Mucosa of stomach (tissue), 1 donor: ENCODE measurements at regions not wholly inside any gene's neighbourhood (a gene's known extent, or its start where the extent isn't known, plus 50 kb on each side); places are given as distances from the start of the nearest gene placed in this dataset.
"Not testable (repeated sequence)": the region's sequence is repeated elsewhere in the genome, so short reads cannot be mapped to it uniquely, and the experiment has no call there.

ENCODE experiments used
- H3K27me3 ChIP-seq: one replicate; pipeline ENCODE4 v1.7.0; 2013; ENCODE audit warnings: mild to moderate bottlenecking, low read length; ENCODE audit not compliant: control insufficient read depth, insufficient read depth
- H3K36me3 ChIP-seq: one replicate; pipeline ENCODE4 v1.7.0; 2013; ENCODE audit warnings: low read length; ENCODE audit not compliant: control insufficient read depth, insufficient read depth
- H3K4me1 ChIP-seq: one replicate; pipeline ENCODE4 v1.7.0; 2013; ENCODE audit warnings: mild to moderate bottlenecking, low read length; ENCODE audit not compliant: control insufficient read depth, insufficient read depth
- H3K4me3 ChIP-seq: one replicate; pipeline ENCODE4 v1.7.0; 2013; ENCODE audit warnings: low read length
- H3K9ac ChIP-seq: one replicate; pipeline ENCODE4 v1.7.0; 2013; ENCODE audit warnings: mild to moderate bottlenecking, low read length, moderate library complexity
- H3K9me3 ChIP-seq: one replicate; pipeline ENCODE4 v1.7.0; 2013; ENCODE audit warnings: mild to moderate bottlenecking, low read length, moderate library complexity; ENCODE audit not compliant: control insufficient read depth
- donor health status: Pancreatic carcinoma.

GRCh38 chr5:38624541-38624940, 68.1 kb upstream of the LIFR start:
- H3K27me3 ChIP-seq, H3K9me3 ChIP-seq, H3K4me1 ChIP-seq, H3K9ac ChIP-seq, H3K4me3 ChIP-seq, H3K36me3 ChIP-seq: not testable (repeated sequence)

GRCh38 chr5:38631376-38631775, 74.9 kb upstream of the LIFR start:
- H3K4me1 ChIP-seq, result peaks cover 14% of the 10 kb centered on the region
- H3K27me3 ChIP-seq, H3K4me3 ChIP-seq: not testable (repeated sequence)

GRCh38 chr5:38634568-38635369, 78.3 kb upstream of the LIFR start:
- Histone ChIP-seq H3K9ac (no peak overlapping the region), H3K4me1 (peaks cover 33% of the 10 kb centered on the region)

More at GRCh38 chr5:38631376-38631775, 74.9 kb upstream of the LIFR start:
- H3K9ac ChIP-seq, H3K36me3 ChIP-seq, H3K9me3 ChIP-seq: not testable (repeated sequence)

GRCh38 chr5:38636626-38637025, 80.2 kb upstream of the LIFR start:
- Histone ChIP-seq H3K4me1 (peaks cover 49% of the 10 kb centered on the region), H3K9ac (peak overlapping the region; percentile 11), H3K27me3 (no peaks in the 10 kb centered on the region), H3K36me3 (no peaks in the 10 kb centered on the region), H3K4me3 (no peak overlapping the region), H3K9me3 (peaks cover 5% of the 10 kb centered on the region)

More at GRCh38 chr5:38634568-38635369, 78.3 kb upstream of the LIFR start:
- no peaks in the 10 kb centered on the region for H3K27me3 ChIP-seq
- no peaks in the 10 kb centered on the region for H3K36me3 ChIP-seq
- H3K9me3 ChIP-seq, result peaks cover 5% of the 10 kb centered on the region
- H3K4me3 ChIP-seq, result no peak overlapping the region

GRCh38 chr5:38638656-38639055, 82.2 kb upstream of the LIFR start:
- Histone ChIP-seq H3K36me3 (no peaks in the 10 kb centered on the region), H3K27me3 (no peaks in the 10 kb centered on the region), H3K9ac (no peak overlapping the region), H3K9me3 (no peaks in the 10 kb centered on the region), H3K4me3 (no peak overlapping the region), H3K4me1 (peaks cover 49% of the 10 kb centered on the region)

GRCh38 chr5:38639377-38640358, 83.2 kb upstream of the LIFR start:
- H3K27me3 ChIP-seq, result no peaks in the 10 kb centered on the region

GRCh38 chr5:38641003-38641402, 84.6 kb upstream of the LIFR start:
- Histone ChIP-seq H3K4me1 (peaks cover 38% of the 10 kb centered on the region), H3K9ac (no peak overlapping the region)

More at GRCh38 chr5:38639377-38640358, 83.2 kb upstream of the LIFR start:
- no peak overlapping the region for H3K9ac ChIP-seq
- no peaks in the 10 kb centered on the region for H3K9me3 ChIP-seq
- H3K4me1 ChIP-seq, result peaks cover 49% of the 10 kb centered on the region
- H3K4me3 ChIP-seq, result no peak overlapping the region
- H3K36me3 ChIP-seq, result no peaks in the 10 kb centered on the region

GRCh38 chr5:38642189-38642911, 85.9 kb upstream of the LIFR start:
- H3K27me3 ChIP-seq, result no peaks in the 10 kb centered on the region
- peaks cover 29% of the 10 kb centered on the region for H3K4me1 ChIP-seq
- no peak overlapping the region for H3K9ac ChIP-seq

More at GRCh38 chr5:38641003-38641402, 84.6 kb upstream of the LIFR start:
- H3K4me3 ChIP-seq, result no peak overlapping the region
- no peaks in the 10 kb centered on the region for H3K27me3 ChIP-seq
- no peaks in the 10 kb centered on the region for H3K9me3 ChIP-seq
- H3K36me3 ChIP-seq, result no peaks in the 10 kb centered on the region

GRCh38 chr5:38643616-38644015, 87.2 kb upstream of the LIFR start:
- peaks cover 23% of the 10 kb centered on the region for H3K4me1 ChIP-seq
- no peaks in the 10 kb centered on the region for H3K27me3 ChIP-seq
- H3K36me3 ChIP-seq, result no peaks in the 10 kb centered on the region
- H3K4me3 ChIP-seq, result no peak overlapping the region
- H3K9me3 ChIP-seq, result no peaks in the 10 kb centered on the region
- no peak overlapping the region for H3K9ac ChIP-seq

More at GRCh38 chr5:38642189-38642911, 85.9 kb upstream of the LIFR start:
- Histone ChIP-seq H3K36me3 (no peaks in the 10 kb centered on the region), H3K9me3 (no peaks in the 10 kb centered on the region), H3K4me3 (no peak overlapping the region)

- Histone ChIP-seq H3K36me3 (no peaks in the 10 kb centered on the region), H3K9ac (no peak overlapping the region), H3K9me3 (no peaks in the 10 kb centered on the region), H3K27me3 (no peaks in the 10 kb centered on the region), H3K4me1 (peaks cover 12% of the 10 kb centered on the region), H3K4me3 (no peak overlapping the region)
Measured at GRCh38 chr5:38645508-38645907, 89.1 kb upstream of the LIFR start.

GRCh38 chr5:38648703-38649291, 92.4 kb upstream of the LIFR start:
- Histone ChIP-seq H3K9me3 (no peaks in the 10 kb centered on the region), H3K9ac (no peak overlapping the region), H3K36me3 (no peaks in the 10 kb centered on the region), H3K4me1 (peaks cover 4% of the 10 kb centered on the region), H3K4me3 (no peak overlapping the region), H3K27me3 (no peaks in the 10 kb centered on the region)
